D721Med (cell line): ENCODE measurements at regions not wholly inside any gene's neighbourhood (a gene's known extent, or its start where the extent isn't known, plus 50 kb on each side); places are given as distances from the start of the nearest gene placed in this dataset.

Experiments
- DNase-seq: peaks from one replicate; pipeline ENCODE4 v3.0.0; 2011; ENCODE audit warnings: low spot score; ENCODE audit not compliant: insufficient read length
- FAIRE-seq: peaks from 2 replicates; lab custom pipeline; 2011; peaks lifted over from hg19 to GRCh38; lab: Jason Lieb, UNC
- TF ChIP-seq, protein P1 (sequence below): IDR thresholded peaks from 2 replicates; pipeline ENCODE4 v1.5.1; 2012; ENCODE audit warnings: mild to moderate bottlenecking, control low read depth; ENCODE audit not compliant: insufficient read depth; ENCODE audit errors: missing control alignments

DNA sequence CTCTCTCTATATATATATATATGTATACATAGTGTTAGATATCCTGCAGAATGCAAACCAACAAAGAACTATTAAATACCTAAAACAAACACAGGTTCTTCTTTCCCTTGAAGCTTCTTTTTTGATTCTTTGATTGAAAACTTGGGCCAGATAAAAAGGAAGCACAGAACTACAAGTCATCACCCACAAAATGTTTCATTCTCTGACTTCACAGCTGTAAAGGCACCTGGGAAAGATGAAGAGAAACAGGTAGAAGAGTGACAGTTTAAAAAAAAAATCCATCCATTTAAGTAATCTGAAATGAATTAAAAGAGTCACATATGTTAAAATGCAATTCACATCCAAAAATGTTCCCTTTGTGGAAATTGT lies 90.7 kb upstream of the FNDC3A start:
- FAIRE-seq (no peak), DNase-seq (no peak)
- TF ChIP-seq, protein P1, sequence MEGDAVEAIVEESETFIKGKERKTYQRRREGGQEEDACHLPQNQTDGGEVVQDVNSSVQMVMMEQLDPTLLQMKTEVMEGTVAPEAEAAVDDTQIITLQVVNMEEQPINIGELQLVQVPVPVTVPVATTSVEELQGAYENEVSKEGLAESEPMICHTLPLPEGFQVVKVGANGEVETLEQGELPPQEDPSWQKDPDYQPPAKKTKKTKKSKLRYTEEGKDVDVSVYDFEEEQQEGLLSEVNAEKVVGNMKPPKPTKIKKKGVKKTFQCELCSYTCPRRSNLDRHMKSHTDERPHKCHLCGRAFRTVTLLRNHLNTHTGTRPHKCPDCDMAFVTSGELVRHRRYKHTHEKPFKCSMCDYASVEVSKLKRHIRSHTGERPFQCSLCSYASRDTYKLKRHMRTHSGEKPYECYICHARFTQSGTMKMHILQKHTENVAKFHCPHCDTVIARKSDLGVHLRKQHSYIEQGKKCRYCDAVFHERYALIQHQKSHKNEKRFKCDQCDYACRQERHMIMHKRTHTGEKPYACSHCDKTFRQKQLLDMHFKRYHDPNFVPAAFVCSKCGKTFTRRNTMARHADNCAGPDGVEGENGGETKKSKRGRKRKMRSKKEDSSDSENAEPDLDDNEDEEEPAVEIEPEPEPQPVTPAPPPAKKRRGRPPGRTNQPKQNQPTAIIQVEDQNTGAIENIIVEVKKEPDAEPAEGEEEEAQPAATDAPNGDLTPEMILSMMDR, result no peak

DNA sequence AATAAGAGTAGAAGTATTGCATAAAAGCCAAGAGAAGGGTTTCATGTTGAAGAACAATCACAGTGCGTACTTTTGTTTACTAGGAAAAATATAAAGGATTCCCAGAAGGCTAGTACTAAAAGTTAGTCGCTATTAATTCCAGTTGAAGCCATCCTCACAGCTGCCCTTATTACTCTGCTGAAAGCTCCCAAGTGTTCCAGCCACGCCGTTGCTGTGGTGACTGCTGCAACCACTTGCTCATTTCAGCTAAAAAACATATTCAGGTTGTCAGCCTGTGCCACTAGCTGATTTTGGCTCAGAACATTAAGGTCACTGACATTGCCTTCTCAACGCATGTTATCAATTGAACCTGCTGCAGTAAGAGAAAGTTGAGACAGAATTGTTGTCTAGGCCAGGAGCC lies 87.1 kb upstream of the FNDC3A start:
- TF ChIP-seq, protein P1, result no peak
- FAIRE-seq, result no peak
- no peak for DNase-seq

DNA sequence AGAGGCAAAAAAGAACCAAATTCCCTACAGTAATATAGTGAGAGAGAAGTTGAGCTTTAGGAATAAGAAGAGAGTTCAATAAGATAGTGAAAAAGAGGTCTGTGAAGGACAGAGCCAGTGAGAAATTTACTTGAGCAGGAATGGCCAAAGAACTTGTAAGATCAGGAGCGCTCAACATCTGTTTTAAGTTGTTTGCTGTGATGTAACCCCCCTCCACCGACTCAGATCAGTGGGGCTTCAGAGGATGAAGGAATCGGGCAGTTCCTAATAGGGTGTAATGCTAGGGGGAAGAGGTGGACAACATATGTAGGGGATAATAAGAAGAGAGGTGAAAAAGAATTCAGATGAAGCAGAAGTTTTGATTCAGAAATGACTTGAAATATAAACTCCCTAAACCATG lies 85.3 kb upstream of the FNDC3A start:
- DNase-seq, result no peak
- TF ChIP-seq, protein P1, result no peak

DNA sequence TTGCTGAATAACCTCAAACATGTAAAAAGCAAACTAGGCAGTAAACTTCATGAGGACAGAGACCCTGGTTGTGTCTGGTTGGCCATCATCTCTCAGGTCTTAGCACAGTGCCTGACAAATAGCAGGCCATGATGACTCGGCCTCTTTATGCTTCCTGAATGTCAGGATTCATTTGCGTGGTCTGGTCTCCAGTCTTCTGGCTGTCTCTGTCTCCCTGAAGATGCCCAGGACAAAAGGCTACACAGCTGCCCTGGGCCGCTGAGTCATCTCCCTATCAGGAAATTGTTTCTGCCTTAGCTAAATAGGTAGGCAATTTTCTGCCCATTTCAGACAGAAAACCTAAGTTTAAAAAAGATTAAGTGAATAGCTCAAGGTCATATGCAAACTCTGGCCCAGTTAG lies 84.1 kb upstream of the FNDC3A start:
- no peak for DNase-seq
- FAIRE-seq, result no peak
- TF ChIP-seq, protein P1, result no peak

More for the DNA sequence above, 85.3 kb upstream of the FNDC3A start:
- FAIRE-seq, result no peak

DNA sequence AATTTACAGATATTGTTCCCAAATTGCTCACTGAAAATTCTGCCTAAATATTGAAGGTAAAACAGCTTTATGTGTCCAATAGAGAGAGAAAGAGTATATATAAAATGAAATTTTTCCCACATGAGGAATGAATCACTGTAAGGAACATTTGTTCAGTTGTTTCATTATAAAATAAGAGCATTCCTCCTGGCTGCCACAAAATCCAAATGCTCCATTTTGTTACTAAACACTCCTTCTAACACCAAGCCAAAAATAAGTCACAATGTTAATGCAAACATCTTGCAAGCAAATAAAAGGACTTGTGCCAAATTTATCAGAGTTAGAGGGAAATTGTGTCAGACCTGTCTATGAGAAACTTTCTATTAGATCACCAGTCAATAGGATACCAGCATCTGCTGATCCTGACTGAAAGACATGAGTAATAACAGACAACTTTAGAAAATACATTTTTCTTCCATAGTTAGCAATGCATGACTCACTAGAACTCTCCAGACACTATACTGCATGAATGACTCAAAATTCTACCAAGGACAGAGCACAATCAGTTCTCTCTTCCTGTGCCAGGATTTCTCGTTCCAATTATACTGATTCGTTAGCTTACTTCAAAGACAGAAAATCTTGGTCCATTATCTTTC lies 83.5 kb upstream of the FNDC3A start:
- DNase-seq (no peak), FAIRE-seq (no peak)
- TF ChIP-seq, protein P1, result no peak

DNA sequence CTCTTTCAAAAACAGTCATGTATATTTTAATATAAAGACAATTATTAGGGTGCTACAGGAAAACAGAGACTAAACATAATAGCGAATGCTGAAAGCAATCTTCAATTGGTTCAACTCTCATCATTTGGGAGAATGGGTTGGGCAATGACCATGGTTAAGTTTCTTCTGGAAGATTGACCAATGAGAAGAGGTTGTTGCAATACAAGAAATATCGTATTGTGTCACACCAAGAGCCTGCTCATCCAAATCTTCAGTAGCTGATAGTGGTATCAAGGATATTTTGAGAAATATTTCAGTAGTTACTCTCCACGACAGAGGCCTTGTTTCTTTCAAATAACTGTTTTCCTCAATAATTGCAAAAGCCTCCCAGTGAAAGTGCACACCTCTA lies 83.0 kb upstream of the FNDC3A start:
- FAIRE-seq, result no peak

DNA sequence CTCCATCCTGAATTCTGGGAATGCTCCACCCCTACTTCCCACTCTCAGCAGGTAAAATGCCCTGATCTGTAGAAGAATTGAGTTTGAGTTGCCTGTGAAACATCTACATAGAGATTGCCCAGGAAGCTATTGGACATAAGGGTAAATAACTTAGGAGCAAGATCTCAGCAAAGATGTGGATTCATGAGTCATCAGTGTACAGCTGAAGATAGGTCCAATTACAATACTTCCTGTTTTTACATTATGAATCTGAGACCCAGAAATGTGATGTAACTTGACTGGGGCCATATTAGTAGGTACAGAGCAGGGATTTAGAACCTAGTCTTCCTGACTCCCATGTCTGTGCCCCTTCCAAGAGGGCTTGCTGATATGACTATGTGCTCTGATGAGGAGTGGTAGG lies 79.4 kb upstream of the FNDC3A start:
- FAIRE-seq (no peak), DNase-seq (no peak)
- TF ChIP-seq, protein P1, result no peak

More for the DNA sequence above, 83.0 kb upstream of the FNDC3A start:
- no peak for DNase-seq
- TF ChIP-seq, protein P1, result no peak
